GM12878 (cell line): ENCODE measurements at regions not wholly inside any gene's neighbourhood (a gene's known extent, or its start where the extent isn't known, plus 50 kb on each side); places are given as distances from the start of the nearest gene placed in this dataset.

Experiments
- ATAC-seq: fragments of 200-7000 bp; cut with Tn5 transposase; 3 replicates; pipeline ENCODE4 v1.9.1; 2020; ENCODE audit warnings: mild to moderate bottlenecking, moderate library complexity
- BruUV-seq: library from RNA; stranded (reverse); fragments of 400-500 nt; replicated peaks from 2 replicates; lab custom pipeline; 2021; lab: Mats Ljungman, UMichigan
- CTCF ChIA-PET: fragments of 300-600 bp; sonication (Branson Sonifier 250); formaldehyde crosslinking; extraction: SDS; loops from one replicate; lab custom pipeline; 2021; ENCODE audit warnings: inconsistent platforms; lab: Yijun Ruan, JAX
- POLR2A ChIA-PET: fragments of 350-600 bp; formaldehyde crosslinking; extraction: SDS; loops from one replicate; lab custom pipeline; 2021; ENCODE audit warnings: inconsistent platforms; lab: Charles Lee
- RAD21 ChIA-PET: fragments of 300-600 bp; sonication (Branson Sonifier 250); formaldehyde crosslinking; loops from one replicate; lab custom pipeline; 2023; ENCODE audit warnings: antibody characterized with exemption; ENCODE audit not compliant: unreplicated experiment; lab: Charles Lee
- SMC1A ChIA-PET: fragments of 300-600 bp; sonication (Branson Sonifier 250); formaldehyde crosslinking; loops from one replicate; lab custom pipeline; 2023; ENCODE audit not compliant: unreplicated experiment, uncharacterized antibody; lab: Charles Lee
- DNase-seq: peaks from one replicate; pipeline ENCODE4 v3.0.0-alpha.2; 2011; ENCODE audit warnings: low read depth, low spot score
- FAIRE-seq: peaks from 3 replicates; lab custom pipeline; 2011; peaks lifted over from hg19 to GRCh38; lab: Jason Lieb, UNC
- H2AFZ ChIP-seq: 2 replicates; pipeline ENCODE4 v1.6.0; 2011; ENCODE audit warnings: low read depth, low read length, control low read depth; ENCODE audit not compliant: control insufficient read depth
- H3K27ac ChIP-seq: 2 replicates; pipeline ENCODE4 v1.5.1; 2011; ENCODE audit warnings: control low read depth; ENCODE audit not compliant: control insufficient read depth, insufficient read depth
- H3K27me3 ChIP-seq, 2 experiments: replicated peaks in 1 of 2; 2 replicates each; pipeline versions ENCODE4 v1.6.0 to v1.6.1; 2011; ENCODE audit warnings: low read length in 1 of 2; ENCODE audit not compliant: control insufficient read depth in 2 of 2, insufficient read depth in 2 of 2
- H3K36me3 ChIP-seq, 2 experiments: 2 replicates each; pipeline ENCODE4 v1.5.1; 2011; ENCODE audit warnings: low read length in 1 of 2; ENCODE audit not compliant: control insufficient read depth in 2 of 2, insufficient read depth in 2 of 2
- H3K4me1 ChIP-seq: 2 replicates; pipeline ENCODE4 v1.6.1; 2011; ENCODE audit warnings: mild to moderate bottlenecking, low read length, moderate library complexity, mixed read lengths; ENCODE audit not compliant: control insufficient read depth, insufficient read depth
- H3K4me2 ChIP-seq: 2 replicates; pipeline ENCODE4 v1.6.0; 2011; ENCODE audit warnings: control low read depth; ENCODE audit not compliant: control insufficient read depth, insufficient read depth
- H3K4me3 ChIP-seq: fragments of 200-600 bp; sonication (generic); 2 replicates; pipeline ENCODE4 v1.5.1; 2016
- H3K79me2 ChIP-seq: 2 replicates; pipeline ENCODE4 v1.6.0; 2011; ENCODE audit warnings: low read length; ENCODE audit not compliant: control insufficient read depth, insufficient read depth
- H3K9ac ChIP-seq: 2 replicates; pipeline ENCODE4 v1.8.0; 2011; ENCODE audit warnings: low read length, control low read depth, mixed read lengths; ENCODE audit not compliant: control insufficient read depth, insufficient read depth
- H3K9me3 ChIP-seq: replicated peaks from 3 replicates; pipeline ENCODE4 v1.5.1; 2011; ENCODE audit warnings: mild to moderate bottlenecking, low read length; ENCODE audit not compliant: control insufficient read depth, insufficient read depth
- H4K20me1 ChIP-seq: 2 replicates; pipeline ENCODE4 v1.6.0; 2011; ENCODE audit not compliant: control insufficient read depth, insufficient read depth
- ATF7 ChIP-seq: fragments of 450-650 bp; IDR thresholded peaks from 2 replicates; pipeline ENCODE4 v1.6.1; 2016; ENCODE audit warnings: low read depth, mild to moderate bottlenecking
- CUX1 ChIP-seq: IDR thresholded peaks from 2 replicates; pipeline ENCODE4 v1.6.1; 2012; ENCODE audit warnings: improper control_type of control experiment, low read depth, low read length; ENCODE audit not compliant: insufficient replicate concordance
- DPF2 ChIP-seq: fragments of 450-650 bp; IDR thresholded peaks from 2 replicates; pipeline ENCODE4 v1.6.1; 2017; ENCODE audit warnings: mild to moderate bottlenecking
- MAX ChIP-seq: IDR thresholded peaks from 2 replicates; pipeline ENCODE4 v1.6.1; 2012; ENCODE audit warnings: low read depth, low read length, improper control_type of control experiment
- MTA3 ChIP-seq: IDR thresholded peaks from 2 replicates; pipeline ENCODE4 v1.6.1; 2012; ENCODE audit warnings: low read length, inconsistent platforms, borderline replicate concordance
- NR2C2 ChIP-seq: IDR thresholded peaks from 2 replicates; pipeline ENCODE4 v1.6.1; 2011; ENCODE audit warnings: borderline replicate concordance, low read depth; ENCODE audit not compliant: control insufficient read depth, insufficient read length
- RELA ChIP-seq: fragments of 450-650 bp; IDR thresholded peaks from 2 replicates; pipeline ENCODE4 v1.8.0; 2014; ENCODE audit warnings: borderline replicate concordance; ENCODE audit not compliant: partially characterized antibody
- SMC3 ChIP-seq: IDR thresholded peaks from 2 replicates; pipeline ENCODE4 v1.6.1; 2011; ENCODE audit warnings: low read length, improper control_type of control experiment, borderline replicate concordance
- SP1 ChIP-seq: IDR thresholded peaks from one replicate; pipeline ENCODE4 v1.6.1; 2011; ENCODE audit warnings: low read depth, low read length
- TBL1XR1 ChIP-seq: IDR thresholded peaks from 2 replicates; pipeline ENCODE4 v1.6.1; 2012; ENCODE audit warnings: low read depth, low read length, improper control_type of control experiment
- ZNF274 ChIP-seq: IDR thresholded peaks from one replicate; pipeline ENCODE4 v1.8.0; 2011; ENCODE audit not compliant: insufficient read length, insufficient read depth
- ZNF384 ChIP-seq: IDR thresholded peaks from 2 replicates; pipeline ENCODE4 v1.6.1; 2012; ENCODE audit warnings: low read depth, mild to moderate bottlenecking, low read length, improper control_type of control experiment, borderline replicate concordance
- WGBS: methylation state at CpG from one replicate; pipeline ENCODE4 v1.1.6; 2016; ENCODE audit warnings: low lambda C conversion rate; ENCODE audit not compliant: insufficient replicate concordance, insufficient coverage; ENCODE audit errors: missing lambda C conversion rate; 5-methylcytosine and 5-hydroxymethylcytosine counted together
- in situ Hi-C: fragments of 300-500 bp; cut with MboI; formaldehyde crosslinking; loops from 9 replicates; pipeline ENCODE4 v1.14.3; 2018; ENCODE audit warnings: mixed read lengths
- intact Hi-C: fragments of 100-400 bp; cut with micrococcal nuclease; formaldehyde crosslinking; loops from one replicate; pipeline ENCODE4 v1.14.2; 2022; ENCODE audit not compliant: unreplicated experiment

GRCh38 chr18:6636091-6636490 lies 93.4 kb upstream of the ARHGAP28 start:
- ChIA-PET POLR2A (no interaction called here), SMC1A (interaction anchor here (0.7 kb wide), 1 partner anchor 392 kb away, joined by 3 read pairs; no protein-coding TSS in a partner anchor), RAD21 (no interaction called here), CTCF (no interaction called here)
- 0% methylated on average over 1 of the region's 1 CpG for WGBS
- FAIRE-seq = no peak
- H3K9ac ChIP-seq = no peak overlapping the region
- no peaks in the 10 kb centered on the region for H3K36me3 ChIP-seq
- no peak for ATAC-seq
- H2AFZ ChIP-seq = no peak overlapping the region
- intact Hi-C loops (no loop called here), in situ Hi-C loops (no loop called here)
- H3K27ac ChIP-seq = no peak overlapping the region
- no peak for DNase-seq
- H3K9me3 ChIP-seq = no peaks in the 10 kb centered on the region
- no peaks in the 10 kb centered on the region for H3K27me3 ChIP-seq
- H3K4me2 ChIP-seq = no peak overlapping the region
- no peaks in the 10 kb centered on the region for H3K79me2 ChIP-seq
- H3K4me1 ChIP-seq = no peaks in the 10 kb centered on the region
- BruUV-seq = no TSS peak
- no peaks in the 10 kb centered on the region for H4K20me1 ChIP-seq
- TF ChIP-seq ATF7 = no peak
- no peak for TF ChIP-seq ZNF384
- no peak for TF ChIP-seq ZNF274
- no peak for TF ChIP-seq SMC3
- TF ChIP-seq DPF2 = no peak
- no peak for TF ChIP-seq RELA
- TF ChIP-seq MTA3 = no peak
- H3K4me3 ChIP-seq = no peak overlapping the region

- Histone ChIP-seq H4K20me1 (no peaks in the 10 kb centered on the region), H3K4me2 (no peak overlapping the region), H3K27ac (no peak overlapping the region), H3K4me1 (no peaks in the 10 kb centered on the region), H3K79me2 (no peaks in the 10 kb centered on the region), H3K4me3 (no peak overlapping the region), H3K9ac (no peak overlapping the region), H2AFZ (no peak overlapping the region)
- WGBS = 8% methylated on average over 5 of the region's 5 CpGs
- ChIA-PET RAD21 (no interaction called here), CTCF (no interaction called here), SMC1A (no interaction called here)
- in situ Hi-C loops = no loop called here
- no peak for ATAC-seq
- no TSS peak for BruUV-seq
- TF ChIP-seq SP1 = no peak
- TF ChIP-seq MAX = no peak
- no peak for TF ChIP-seq ZNF274
- no peak for TF ChIP-seq TBL1XR1
- no peak for TF ChIP-seq CUX1
- TF ChIP-seq NR2C2 = no peak
- TF ChIP-seq, all 136 proteins: peak for 0
- intact Hi-C loops = no loop called here
- no peak for FAIRE-seq
- no peaks in the 10 kb centered on the region for H3K36me3 ChIP-seq
- POLR2A ChIA-PET = no interaction called here
- no peaks in the 10 kb centered on the region for H3K27me3 ChIP-seq
- DNase-seq = no peak
- no peaks in the 10 kb centered on the region for H3K9me3 ChIP-seq
Observed at GRCh38 chr18:6638447-6638846, 91.1 kb upstream of the ARHGAP28 start.
